ENCODE measurements at regions not wholly inside any gene's neighbourhood (a gene's known extent, or its start where the extent isn't known, plus 50 kb on each side); places are given as distances from the start of the nearest gene placed in this dataset.
"Not testable (repeated sequence)": the region's sequence is repeated elsewhere in the genome, so short reads cannot be mapped to it uniquely, and the experiment has no call there.

- H3K4me3 ChIP-seq (ENCODE audit: low read length): no peak overlapping the region
- WGBS: 96% methylated on average over 5 of the region's 5 CpGs
- no peaks in the 10 kb centered on the region for H3K36me3 ChIP-seq (ENCODE audit: insufficient read depth, low read length)
- no peak overlapping the region for H3K27ac ChIP-seq (ENCODE audit: low read depth, low read length)
- peaks cover 2% of the 10 kb centered on the region; the same call in 1 of the 2 replicates for H3K9me3 ChIP-seq (ENCODE audit: insufficient read depth, low read depth, low read length)
- peaks cover 25% of the 10 kb centered on the region for H3K4me1 ChIP-seq (ENCODE audit: insufficient read depth, low read length)
- no peak overlapping the region for H3K9ac ChIP-seq (ENCODE audit: low read depth, low read length)
- H3K27me3 ChIP-seq (ENCODE audit: insufficient read depth, low read length): no peaks in the 10 kb centered on the region
Measured at GRCh38 chr20:39985271-39985827, 703.7 kb downstream of the MAFB start.

DNA sequence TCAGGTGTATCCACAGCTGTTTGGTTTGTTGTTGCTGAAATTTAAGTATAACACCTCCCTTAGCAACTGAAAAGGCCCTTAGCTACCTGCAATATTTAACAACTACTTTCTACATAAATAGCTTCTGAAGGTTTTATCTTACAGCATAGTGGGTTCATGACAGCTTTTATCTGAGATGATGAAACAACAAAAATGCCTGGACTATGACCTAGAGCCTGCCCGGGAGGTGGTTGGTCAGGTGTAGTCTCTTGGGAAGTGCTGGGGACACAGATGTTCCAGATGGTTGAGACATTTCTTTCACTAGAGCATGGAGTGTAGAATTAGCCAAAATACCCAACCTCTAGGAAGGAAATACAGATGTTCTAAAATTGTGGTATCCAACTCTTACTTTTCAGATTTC, 705.4 kb downstream of the MAFB start:
- no peak overlapping the region for H3K27ac ChIP-seq (ENCODE audit: low read depth, low read length)
- 88% methylated on average over 1 of the region's 1 CpG for WGBS

GRCh38 chr20:39983183-39983582, 705.9 kb downstream of the MAFB start:
- no peaks in the 10 kb centered on the region for H3K9me3 ChIP-seq (ENCODE audit: insufficient read depth, low read depth, low read length)
- H3K36me3 ChIP-seq (ENCODE audit: insufficient read depth, low read length): no peaks in the 10 kb centered on the region
- H3K27me3 ChIP-seq (ENCODE audit: insufficient read depth, low read length): no peaks in the 10 kb centered on the region
- H3K4me1 ChIP-seq (ENCODE audit: insufficient read depth, low read length): peaks cover 25% of the 10 kb centered on the region
- no peak overlapping the region for H3K9ac ChIP-seq (ENCODE audit: low read depth, low read length)
- no peak overlapping the region for H3K4me3 ChIP-seq (ENCODE audit: low read length)
- WGBS: 100% methylated on average over 1 of the region's 2 CpGs
- H3K27ac ChIP-seq (ENCODE audit: low read depth, low read length): no peak overlapping the region

More for the DNA sequence above, 705.4 kb downstream of the MAFB start:
- Histone ChIP-seq H3K9me3 (ENCODE audit: insufficient read depth, low read depth, low read length) (no peaks in the 10 kb centered on the region), H3K4me1 (ENCODE audit: insufficient read depth, low read length) (peaks cover 25% of the 10 kb centered on the region), H3K9ac (ENCODE audit: low read depth, low read length) (no peak overlapping the region), H3K27me3 (ENCODE audit: insufficient read depth, low read length) (no peaks in the 10 kb centered on the region), H3K36me3 (ENCODE audit: insufficient read depth, low read length) (no peaks in the 10 kb centered on the region), H3K4me3 (ENCODE audit: low read length) (no peak overlapping the region)

DNA sequence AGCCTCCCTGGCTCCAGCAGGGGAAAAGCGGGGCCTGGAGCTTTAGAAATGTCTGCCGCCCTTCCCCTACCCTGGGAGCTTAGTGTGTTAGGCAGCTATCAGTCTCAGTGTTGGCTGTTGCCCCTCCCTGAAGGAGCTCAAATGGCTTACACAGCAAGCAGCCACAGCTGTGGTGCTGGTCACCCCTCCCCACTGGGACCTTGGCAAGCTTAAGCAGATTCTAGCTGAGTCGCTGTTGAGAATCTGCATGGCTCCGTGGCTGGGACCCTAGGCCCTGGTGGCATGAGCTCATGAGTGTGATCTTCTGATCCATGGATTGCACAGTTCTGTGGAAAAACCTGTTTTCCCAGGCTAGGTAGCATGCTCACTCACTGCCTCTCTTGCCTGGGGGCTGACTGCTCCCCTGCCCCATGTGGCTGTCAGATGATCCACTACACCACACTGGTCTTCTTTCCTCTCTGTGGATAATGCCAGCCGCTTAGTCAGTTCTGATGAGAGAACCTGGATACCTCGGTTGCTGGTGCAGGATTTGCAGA, 714.0 kb downstream of the MAFB start:
- no peaks in the 10 kb centered on the region for H3K36me3 ChIP-seq (ENCODE audit: insufficient read depth, low read length)
- WGBS: 94% methylated on average over 6 of the region's 6 CpGs
- no peaks in the 10 kb centered on the region for H3K27me3 ChIP-seq (ENCODE audit: insufficient read depth, low read length)
- no peak overlapping the region for H3K27ac ChIP-seq (ENCODE audit: low read depth, low read length)
- no peaks in the 10 kb centered on the region for H3K4me1 ChIP-seq (ENCODE audit: insufficient read depth, low read length)
- H3K9me3 ChIP-seq (ENCODE audit: insufficient read depth, low read depth, low read length): peaks cover 3% of the 10 kb centered on the region; the same call in 1 of the 2 replicates
- H3K9ac ChIP-seq (ENCODE audit: low read depth, low read length): no peak overlapping the region
- H3K4me3 ChIP-seq (ENCODE audit: low read length): no peak overlapping the region

GRCh38 chr20:39968495-39968894, 720.5 kb downstream of the MAFB start:
- H3K4me3 ChIP-seq (ENCODE audit: low read length): no peak overlapping the region
- no peak overlapping the region for H3K27ac ChIP-seq (ENCODE audit: low read depth, low read length)
- no peaks in the 10 kb centered on the region for H3K4me1 ChIP-seq (ENCODE audit: insufficient read depth, low read length)
- H3K27me3 ChIP-seq (ENCODE audit: insufficient read depth, low read length): no peaks in the 10 kb centered on the region
- H3K36me3 ChIP-seq (ENCODE audit: insufficient read depth, low read length): no peaks in the 10 kb centered on the region
- H3K9ac ChIP-seq (ENCODE audit: low read depth, low read length): no peak overlapping the region
- H3K9me3 ChIP-seq (ENCODE audit: insufficient read depth, low read depth, low read length): peaks cover 3% of the 10 kb centered on the region; the same call in 1 of the 2 replicates
- 100% methylated on average over 2 of the region's 2 CpGs for WGBS

DNA sequence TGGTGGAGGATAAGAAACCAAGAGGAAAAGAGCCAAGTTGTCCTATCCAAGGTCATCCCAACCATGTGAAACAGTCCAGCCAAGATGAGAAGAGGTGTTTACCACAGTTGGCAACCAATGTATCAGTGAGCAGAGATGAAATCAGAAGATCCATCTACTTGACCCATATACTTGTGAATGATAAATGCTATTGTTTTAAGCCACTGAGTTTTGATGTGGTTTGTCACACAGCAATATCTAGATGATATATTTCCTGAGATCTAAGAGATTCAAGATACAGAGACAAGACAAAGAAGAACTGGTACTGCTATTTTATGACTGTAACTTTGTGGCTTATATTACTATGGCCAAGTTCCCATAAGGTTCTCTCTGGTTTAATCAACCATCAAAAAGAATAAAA, 721.2 kb downstream of the MAFB start:
- no peaks in the 10 kb centered on the region for H3K4me1 ChIP-seq (ENCODE audit: insufficient read depth, low read length)
- H3K4me3 ChIP-seq (ENCODE audit: low read length): no peak overlapping the region
- H3K27me3 ChIP-seq (ENCODE audit: insufficient read depth, low read length): no peaks in the 10 kb centered on the region
- H3K9ac ChIP-seq (ENCODE audit: low read depth, low read length): no peak overlapping the region
- H3K36me3 ChIP-seq (ENCODE audit: insufficient read depth, low read length): no peaks in the 10 kb centered on the region
- H3K9me3 ChIP-seq (ENCODE audit: insufficient read depth, low read depth, low read length): peaks cover 3% of the 10 kb centered on the region; the same call in 1 of the 2 replicates
- no peak overlapping the region for H3K27ac ChIP-seq (ENCODE audit: low read depth, low read length)

- Histone ChIP-seq H3K4me1 (ENCODE audit: insufficient read depth, low read length) (peaks cover 14% of the 10 kb centered on the region), H3K9ac (ENCODE audit: low read depth, low read length) (no peak overlapping the region), H3K4me3 (ENCODE audit: low read length) (no peak overlapping the region), H3K27ac (ENCODE audit: low read depth, low read length) (no peak overlapping the region), H3K9me3 (ENCODE audit: insufficient read depth, low read depth, low read length) (no peaks in the 10 kb centered on the region), H3K27me3 (ENCODE audit: insufficient read depth, low read length) (no peaks in the 10 kb centered on the region), H3K36me3 (ENCODE audit: insufficient read depth, low read length) (no peaks in the 10 kb centered on the region)
- 88% methylated on average over 6 of the region's 6 CpGs for WGBS
Measured at GRCh38 chr20:39961637-39962244, 727.3 kb downstream of the MAFB start.

GRCh38 chr20:39960522-39961428, 728.3 kb downstream of the MAFB start:
- H3K4me1 ChIP-seq (ENCODE audit: insufficient read depth, low read length): peaks cover 14% of the 10 kb centered on the region
- 65% methylated on average over 7 of the region's 7 CpGs for WGBS
- no peaks in the 10 kb centered on the region for H3K9me3 ChIP-seq (ENCODE audit: insufficient read depth, low read depth, low read length)
- no peak overlapping the region for H3K27ac ChIP-seq (ENCODE audit: low read depth, low read length)
- H3K4me3 ChIP-seq (ENCODE audit: low read length): no peak overlapping the region
- no peaks in the 10 kb centered on the region for H3K36me3 ChIP-seq (ENCODE audit: insufficient read depth, low read length)
- H3K9ac ChIP-seq (ENCODE audit: low read depth, low read length): no peak overlapping the region
- H3K27me3 ChIP-seq (ENCODE audit: insufficient read depth, low read length): no peaks in the 10 kb centered on the region

- H3K9ac ChIP-seq (ENCODE audit: low read depth, low read length); H3K27me3 ChIP-seq (ENCODE audit: insufficient read depth, low read length); H3K4me3 ChIP-seq (ENCODE audit: low read length); H3K36me3 ChIP-seq (ENCODE audit: insufficient read depth, low read length); H3K9me3 ChIP-seq (ENCODE audit: insufficient read depth, low read depth, low read length); H3K27ac ChIP-seq (ENCODE audit: low read depth, low read length): not testable (repeated sequence)
- WGBS: 94% methylated on average over 3 of the region's 3 CpGs
- peaks cover 14% of the 10 kb centered on the region for H3K4me1 ChIP-seq (ENCODE audit: insufficient read depth, low read length)
Measured at GRCh38 chr20:39957911-39958310, 731.1 kb downstream of the MAFB start.

GRCh38 chr20:39954621-39955020, 734.4 kb downstream of the MAFB start:
- H3K9ac ChIP-seq (ENCODE audit: low read depth, low read length): no peak overlapping the region
- no peaks in the 10 kb centered on the region for H3K9me3 ChIP-seq (ENCODE audit: insufficient read depth, low read depth, low read length)
- H3K27me3 ChIP-seq (ENCODE audit: insufficient read depth, low read length): no peaks in the 10 kb centered on the region
- no peak overlapping the region for H3K4me3 ChIP-seq (ENCODE audit: low read length)
- H3K4me1 ChIP-seq (ENCODE audit: insufficient read depth, low read length): no peaks in the 10 kb centered on the region
- no peaks in the 10 kb centered on the region for H3K36me3 ChIP-seq (ENCODE audit: insufficient read depth, low read length)
- 98% methylated on average over 2 of the region's 2 CpGs for WGBS
- no peak overlapping the region for H3K27ac ChIP-seq (ENCODE audit: low read depth, low read length)

- Histone ChIP-seq H3K4me3 (ENCODE audit: low read length) (no peak overlapping the region), H3K9ac (ENCODE audit: low read depth, low read length) (no peak overlapping the region)
- WGBS: 86% methylated on average over 2 of the region's 2 CpGs
Measured at GRCh38 chr20:39946931-39947330, 742.1 kb downstream of the MAFB start.

More at GRCh38 chr20:39946931-39947330, 742.1 kb downstream of the MAFB start:
- H3K36me3 ChIP-seq (ENCODE audit: insufficient read depth, low read length): no peaks in the 10 kb centered on the region
- no peak overlapping the region for H3K27ac ChIP-seq (ENCODE audit: low read depth, low read length)
- H3K4me1 ChIP-seq (ENCODE audit: insufficient read depth, low read length): no peaks in the 10 kb centered on the region
- no peaks in the 10 kb centered on the region for H3K27me3 ChIP-seq (ENCODE audit: insufficient read depth, low read length)
- H3K9me3 ChIP-seq (ENCODE audit: insufficient read depth, low read depth, low read length): no peaks in the 10 kb centered on the region
